Neural progenitor cell (in vitro differentiated cells): ENCODE measurements at regions not wholly inside any gene's neighbourhood (a gene's known extent, or its start where the extent isn't known, plus 50 kb on each side); places are given as distances from the start of the nearest gene placed in this dataset.

Experiments
- EZH2phosphoT487 ChIP-seq: fragments of 200-600 bp; sonication (generic); IDR thresholded peaks from 2 replicates; pipeline ENCODE4 v1.6.1; 2017; ENCODE audit warnings: antibody characterized with exemption
- TF ChIP-seq, protein P1 (sequence below): fragments of 200-600 bp; sonication (generic); IDR thresholded peaks from 2 replicates; pipeline ENCODE4 v1.5.1; 2017; ENCODE audit warnings: antibody characterized with exemption, mild to moderate bottlenecking

DNA sequence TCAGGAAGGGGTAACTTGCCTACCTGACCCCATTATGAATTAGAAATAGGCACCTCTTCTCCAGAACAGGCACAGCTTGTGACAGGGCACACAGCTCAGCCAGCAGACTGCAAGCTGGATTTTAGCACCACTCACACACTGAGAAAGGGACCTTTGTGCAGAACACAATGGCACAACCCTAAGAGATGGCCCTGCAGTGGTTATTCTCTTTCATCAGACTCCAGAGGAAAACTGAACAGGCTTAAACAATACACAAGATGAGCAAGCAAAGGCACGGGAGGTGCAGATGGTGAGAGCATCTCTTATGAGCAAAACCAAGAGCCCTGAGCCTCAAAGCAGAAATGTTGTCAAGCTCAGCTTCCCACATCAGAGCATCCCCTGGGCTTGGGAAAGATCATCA lies 93.8 kb upstream of the LRRC55 start:
- TF ChIP-seq, protein P1, sequence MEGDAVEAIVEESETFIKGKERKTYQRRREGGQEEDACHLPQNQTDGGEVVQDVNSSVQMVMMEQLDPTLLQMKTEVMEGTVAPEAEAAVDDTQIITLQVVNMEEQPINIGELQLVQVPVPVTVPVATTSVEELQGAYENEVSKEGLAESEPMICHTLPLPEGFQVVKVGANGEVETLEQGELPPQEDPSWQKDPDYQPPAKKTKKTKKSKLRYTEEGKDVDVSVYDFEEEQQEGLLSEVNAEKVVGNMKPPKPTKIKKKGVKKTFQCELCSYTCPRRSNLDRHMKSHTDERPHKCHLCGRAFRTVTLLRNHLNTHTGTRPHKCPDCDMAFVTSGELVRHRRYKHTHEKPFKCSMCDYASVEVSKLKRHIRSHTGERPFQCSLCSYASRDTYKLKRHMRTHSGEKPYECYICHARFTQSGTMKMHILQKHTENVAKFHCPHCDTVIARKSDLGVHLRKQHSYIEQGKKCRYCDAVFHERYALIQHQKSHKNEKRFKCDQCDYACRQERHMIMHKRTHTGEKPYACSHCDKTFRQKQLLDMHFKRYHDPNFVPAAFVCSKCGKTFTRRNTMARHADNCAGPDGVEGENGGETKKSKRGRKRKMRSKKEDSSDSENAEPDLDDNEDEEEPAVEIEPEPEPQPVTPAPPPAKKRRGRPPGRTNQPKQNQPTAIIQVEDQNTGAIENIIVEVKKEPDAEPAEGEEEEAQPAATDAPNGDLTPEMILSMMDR = no peak
- TF ChIP-seq EZH2phosphoT487 = no peak
